CD8-positive, alpha-beta memory T cell (primary cell): ENCODE measurements at regions not wholly inside any gene's neighbourhood (a gene's known extent, or its start where the extent isn't known, plus 50 kb on each side); places are given as distances from the start of the nearest gene placed in this dataset.
"Not testable (repeated sequence)": the region's sequence is repeated elsewhere in the genome, so short reads cannot be mapped to it uniquely, and the experiment has no call there.

Source experiments
- CTCF ChIA-PET: fragments of 350-600 bp; sonication (Branson Sonifier 250); formaldehyde crosslinking; loops from one replicate; lab custom pipeline; 2021; ENCODE audit warnings: antibody characterized with exemption; lab: Charles Lee
- POLR2A ChIA-PET: fragments of 350-600 bp; sonication (Branson Sonifier 250); formaldehyde crosslinking; loops from one replicate; lab custom pipeline; 2021; ENCODE audit warnings: antibody characterized with exemption; lab: Charles Lee
- DNase-seq, 5 donors: peaks; one replicate each; pipeline versions ENCODE4 v3.0.0 to v3.0.0-alpha.2; 2020 to 2022; ENCODE audit warnings: mixed read lengths in 1 of 5
- H3K27ac ChIP-seq: one replicate; pipeline ENCODE4 v1.7.0; 2013; ENCODE audit warnings: low read depth, mild to moderate bottlenecking, low read length, moderate library complexity
- H3K27me3 ChIP-seq: 2 replicates; pipeline ENCODE4 v1.7.0; 2013; ENCODE audit warnings: low read length, mild to moderate bottlenecking; ENCODE audit not compliant: insufficient read depth, poor library complexity, severe bottlenecking
- H3K36me3 ChIP-seq: 2 replicates; pipeline ENCODE4 v1.7.0; 2013; ENCODE audit warnings: mild to moderate bottlenecking, low read length, moderate library complexity; ENCODE audit not compliant: insufficient read depth
- H3K4me1 ChIP-seq: 2 replicates; pipeline ENCODE4 v1.7.0; 2013; ENCODE audit warnings: mild to moderate bottlenecking, low read length, moderate library complexity; ENCODE audit not compliant: insufficient read depth
- H3K4me3 ChIP-seq: 2 replicates; pipeline ENCODE4 v1.7.0; 2013; ENCODE audit warnings: mild to moderate bottlenecking, low read length
- H3K9me3 ChIP-seq: 2 replicates; pipeline ENCODE4 v1.7.0; 2013; ENCODE audit warnings: mild to moderate bottlenecking, low read length
- H3K27ac Mint-ChIP-seq, 8 donors: one replicate each; pipeline ENCODE4 v1.8.0; 2020 to 2021; ENCODE audit warnings: mixed read lengths in 8 of 8, mild to moderate bottlenecking in 6 of 8, inconsistent platforms in 3 of 8, moderate library complexity in 3 of 8
- H3K27me3 Mint-ChIP-seq, 2 donors: one replicate each; pipeline ENCODE4 v1.8.0; 2020 to 2021; ENCODE audit warnings: mixed read lengths in 2 of 2, mild to moderate bottlenecking in 1 of 2, moderate library complexity in 1 of 2
- H3K36me3 Mint-ChIP-seq, 3 donors: one replicate each; pipeline ENCODE4 v1.8.0; 2020 to 2021; ENCODE audit warnings: mixed read lengths in 3 of 3, inconsistent platforms in 1 of 3, mild to moderate bottlenecking in 1 of 3
- H3K4me1 Mint-ChIP-seq, 3 donors: one replicate each; pipeline ENCODE4 v1.8.0; 2020 to 2021; ENCODE audit warnings: mixed read lengths in 3 of 3, inconsistent platforms in 1 of 3, mild to moderate bottlenecking in 1 of 3
- H3K4me3 Mint-ChIP-seq, 7 donors: one replicate each; pipeline ENCODE4 v1.8.0; 2020 to 2021; ENCODE audit warnings: mixed read lengths in 7 of 7, mild to moderate bottlenecking in 6 of 7, moderate library complexity in 4 of 7, inconsistent platforms in 2 of 7
- H3K9me3 Mint-ChIP-seq, 5 donors: one replicate each; pipeline ENCODE4 v1.8.0; 2020 to 2022; ENCODE audit warnings: mixed read lengths in 5 of 5, mild to moderate bottlenecking in 3 of 5, moderate library complexity in 2 of 5, inconsistent platforms in 1 of 5

DNA sequence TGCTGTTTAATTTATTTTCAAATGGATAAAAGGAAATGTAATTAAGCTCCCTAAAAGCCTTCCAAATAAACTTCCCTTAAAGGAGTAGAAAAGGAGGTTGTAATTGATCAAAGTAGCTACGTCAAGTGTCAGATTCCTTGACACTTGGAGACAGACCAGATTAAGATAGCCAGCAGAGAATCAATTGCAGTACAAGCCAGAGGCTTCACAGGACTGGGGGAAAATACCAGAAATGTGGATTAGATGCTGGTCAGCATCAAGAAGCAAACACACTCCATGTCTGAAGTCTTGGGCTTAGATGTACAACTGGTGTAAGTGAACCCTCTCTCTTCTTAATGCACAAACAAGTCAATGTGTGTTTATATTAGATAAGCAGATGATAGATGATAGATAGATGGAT lies 184.9 kb upstream of the TAS2R1 start:
- no peaks in the 10 kb centered on the region for H3K36me3 ChIP-seq
- POLR2A ChIA-PET = no interaction called here
- no peaks in the 10 kb centered on the region for H3K27me3 Mint-ChIP-seq
- peaks cover 0 to 10% (median 5%) of the 10 kb centered on the region in 5 donors for H3K9me3 Mint-ChIP-seq
- H3K4me3 Mint-ChIP-seq = no peak overlapping the region
- no peak overlapping the region for H3K27ac Mint-ChIP-seq
- no peak overlapping the region for H3K27ac ChIP-seq
- DNase-seq = no peak
- no peak overlapping the region for H3K4me3 ChIP-seq
- CTCF ChIA-PET = no interaction called here
- H3K4me1 Mint-ChIP-seq = no peaks in the 10 kb centered on the region
- no peaks in the 10 kb centered on the region for H3K27me3 ChIP-seq
- no peaks in the 10 kb centered on the region for H3K36me3 Mint-ChIP-seq
- no peaks in the 10 kb centered on the region for H3K4me1 ChIP-seq
- H3K9me3 ChIP-seq = no peaks in the 10 kb centered on the region

DNA sequence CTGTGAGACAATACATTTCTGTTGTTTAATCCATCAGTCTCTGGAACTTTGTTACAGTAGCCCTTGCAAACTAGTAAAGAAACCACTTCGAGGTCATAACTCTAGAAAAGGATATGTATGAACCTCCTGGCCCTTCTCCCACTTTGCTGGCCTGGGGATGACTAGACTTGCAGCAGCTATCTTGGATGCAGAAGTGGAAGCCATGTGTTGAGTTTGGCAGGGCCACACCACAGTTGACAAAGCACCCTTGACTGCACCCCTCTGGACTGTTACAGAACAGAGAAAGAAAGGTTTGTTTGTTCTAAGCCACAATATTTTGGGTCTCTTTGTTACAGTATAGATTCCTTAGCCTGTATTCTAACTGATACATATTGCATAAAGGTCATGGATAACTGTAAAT lies 183.2 kb upstream of the TAS2R1 start:
- Mint-ChIP-seq H3K36me3 (no peaks in the 10 kb centered on the region), H3K9me3 (peaks cover 0 to 13% (median 9%) of the 10 kb centered on the region in 5 donors), H3K27me3 (no peaks in the 10 kb centered on the region), H3K4me1 (no peaks in the 10 kb centered on the region), H3K4me3 (no peak overlapping the region), H3K27ac (no peak overlapping the region)
- no peak for DNase-seq
- Histone ChIP-seq H3K36me3 (no peaks in the 10 kb centered on the region), H3K27me3 (no peaks in the 10 kb centered on the region), H3K27ac (no peak overlapping the region), H3K9me3 (no peaks in the 10 kb centered on the region), H3K4me3 (no peak overlapping the region), H3K4me1 (no peaks in the 10 kb centered on the region)
- POLR2A ChIA-PET = no interaction called here
- CTCF ChIA-PET = no interaction called here

DNA sequence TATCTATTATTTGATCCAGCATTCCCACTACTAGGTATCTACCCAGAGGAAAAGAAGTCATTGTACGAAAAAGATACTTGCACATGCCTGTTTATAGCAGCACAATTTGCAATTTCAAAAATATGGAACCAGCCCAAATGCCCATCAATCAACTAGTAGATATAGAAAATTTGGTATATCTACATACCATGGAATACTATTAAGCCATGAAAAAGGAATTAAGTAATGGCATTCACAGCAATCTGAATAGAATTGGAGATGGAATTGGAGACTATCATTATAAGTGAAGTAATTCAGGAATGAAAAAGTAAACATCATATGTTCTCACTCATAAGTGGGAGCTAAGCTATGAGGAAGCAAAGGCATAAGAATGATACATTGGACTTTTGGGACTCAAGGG lies 177.2 kb upstream of the TAS2R1 start:
- H3K9me3 ChIP-seq, H3K27me3 ChIP-seq, H3K36me3 ChIP-seq, H3K4me3 Mint-ChIP-seq, H3K36me3 Mint-ChIP-seq, POLR2A ChIA-PET, H3K27ac ChIP-seq, H3K27ac Mint-ChIP-seq, H3K4me3 ChIP-seq, H3K4me1 ChIP-seq, DNase-seq, CTCF ChIA-PET, H3K4me1 Mint-ChIP-seq, H3K27me3 Mint-ChIP-seq: not testable (repeated sequence)
- peaks cover 2 to 32% (median 9%) of the 10 kb centered on the region in 5 donors for H3K9me3 Mint-ChIP-seq

DNA sequence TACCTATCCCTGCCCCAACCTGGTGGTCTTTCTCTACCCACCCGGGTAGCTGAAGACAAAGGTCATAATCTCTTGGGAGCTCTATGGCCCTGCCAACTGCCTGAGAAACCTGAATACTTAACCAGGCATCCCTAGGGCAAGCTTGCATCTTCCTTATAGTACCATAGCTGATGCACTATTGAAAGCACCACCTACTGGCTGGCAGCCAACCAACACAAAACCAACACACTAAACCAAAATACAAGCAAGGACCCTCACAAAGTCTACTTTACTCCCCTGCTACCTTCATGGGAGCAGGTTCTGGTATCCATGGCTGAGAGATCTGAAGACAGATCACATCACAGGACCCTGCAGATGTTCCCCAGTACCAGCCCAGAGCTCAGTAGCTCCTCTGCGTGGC lies 171.8 kb upstream of the TAS2R1 start:
- H3K27me3 ChIP-seq = no peaks in the 10 kb centered on the region
- H3K27me3 Mint-ChIP-seq = no peaks in the 10 kb centered on the region
- POLR2A ChIA-PET = no interaction called here
- CTCF ChIA-PET = no interaction called here
- H3K4me3 ChIP-seq = no peak overlapping the region
- H3K27ac ChIP-seq = no peak overlapping the region
- no peaks in the 10 kb centered on the region for H3K4me1 Mint-ChIP-seq
- no peak for DNase-seq
- H3K9me3 Mint-ChIP-seq = peaks cover 1 to 18% (median 7%) of the 10 kb centered on the region in 5 donors
- H3K9me3 ChIP-seq = no peaks in the 10 kb centered on the region
- no peak overlapping the region for H3K27ac Mint-ChIP-seq
- no peaks in the 10 kb centered on the region for H3K4me1 ChIP-seq
- no peak overlapping the region for H3K4me3 Mint-ChIP-seq
- no peaks in the 10 kb centered on the region for H3K36me3 Mint-ChIP-seq
- H3K36me3 ChIP-seq = no peaks in the 10 kb centered on the region

DNA sequence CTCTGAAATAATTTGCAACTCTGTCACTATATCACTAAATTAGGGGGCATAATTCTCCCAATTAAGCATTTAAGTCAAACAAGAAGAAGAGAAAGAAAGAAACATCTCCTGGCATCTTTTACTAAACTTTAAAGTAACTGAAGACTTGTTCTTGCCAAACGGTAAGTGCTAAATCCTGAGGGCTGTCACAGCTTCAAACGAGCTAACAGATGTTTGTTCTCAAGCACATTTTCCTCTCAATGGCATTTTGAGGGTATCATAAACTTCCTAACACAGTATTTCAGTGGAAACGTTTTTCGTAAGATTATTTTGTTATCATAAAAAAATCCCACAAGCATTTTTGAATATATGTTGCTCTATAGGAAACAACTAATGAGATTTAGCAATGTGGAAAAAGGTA lies 169.5 kb upstream of the TAS2R1 start:
- Histone ChIP-seq H3K4me3 (no peak overlapping the region), H3K27me3 (no peaks in the 10 kb centered on the region), H3K36me3 (no peaks in the 10 kb centered on the region), H3K9me3 (no peaks in the 10 kb centered on the region), H3K4me1 (no peaks in the 10 kb centered on the region), H3K27ac (no peak overlapping the region)
- no peak overlapping the region for H3K4me3 Mint-ChIP-seq
- H3K27ac Mint-ChIP-seq = no peak overlapping the region
- DNase-seq = no peak
- H3K27me3 Mint-ChIP-seq = no peaks in the 10 kb centered on the region
- H3K36me3 Mint-ChIP-seq = no peaks in the 10 kb centered on the region
- H3K4me1 Mint-ChIP-seq = no peaks in the 10 kb centered on the region
- ChIA-PET CTCF (no interaction called here), POLR2A (no interaction called here)
- peaks cover 2 to 10% (median 8%) of the 10 kb centered on the region in 5 donors for H3K9me3 Mint-ChIP-seq

DNA sequence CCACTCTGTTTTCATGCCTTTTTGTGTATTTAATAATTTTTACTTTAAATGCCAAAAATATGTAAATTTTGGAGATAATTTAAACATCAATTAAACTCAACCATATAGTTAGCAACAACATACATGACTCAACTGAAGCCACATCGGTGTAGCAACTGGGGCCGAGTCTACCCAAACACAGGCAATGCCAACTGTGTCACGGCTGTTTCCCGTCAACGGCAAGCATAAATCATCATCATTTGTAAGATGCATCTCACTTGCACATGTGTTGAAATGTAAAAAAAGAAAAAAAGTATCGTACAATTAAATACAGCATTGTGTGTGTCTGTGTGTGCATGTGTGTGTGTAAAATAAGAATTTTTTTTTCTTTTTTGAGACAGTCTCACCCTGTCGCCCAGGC lies 160.1 kb upstream of the TAS2R1 start:
- POLR2A ChIA-PET = no interaction called here
- Mint-ChIP-seq H3K36me3 (no peaks in the 10 kb centered on the region), H3K27ac (no peak overlapping the region), H3K9me3 (peaks cover 0 to 11% (median 2%) of the 10 kb centered on the region in 5 donors), H3K4me1 (no peaks in the 10 kb centered on the region), H3K4me3 (no peak overlapping the region), H3K27me3 (no peaks in the 10 kb centered on the region)
- Histone ChIP-seq H3K9me3 (no peaks in the 10 kb centered on the region), H3K4me1 (no peaks in the 10 kb centered on the region), H3K27me3 (no peaks in the 10 kb centered on the region), H3K36me3 (no peaks in the 10 kb centered on the region), H3K27ac (no peak overlapping the region), H3K4me3 (no peak overlapping the region)
- no peak for DNase-seq
- CTCF ChIA-PET = no interaction called here

DNA sequence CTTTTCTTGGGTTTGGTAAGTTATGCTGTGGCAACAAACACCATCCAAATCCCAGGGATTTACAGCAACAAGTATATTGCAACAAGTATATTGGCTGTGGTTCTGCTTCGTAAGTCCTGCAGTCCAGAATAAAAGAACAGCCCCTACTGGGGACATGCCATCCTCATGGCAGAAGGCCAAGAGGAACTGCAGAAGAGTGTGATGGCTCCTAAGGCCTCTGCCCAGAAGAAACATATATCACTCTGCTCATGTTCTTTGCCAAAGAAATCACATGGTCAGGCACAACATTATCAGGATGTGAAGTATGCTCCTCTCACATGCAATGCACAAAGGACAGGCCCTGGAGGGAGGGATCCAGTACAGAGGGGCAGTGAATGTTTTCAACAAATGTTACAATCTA lies 159.6 kb upstream of the TAS2R1 start:
- no peak overlapping the region for H3K4me3 Mint-ChIP-seq
- Histone ChIP-seq H3K4me1 (no peaks in the 10 kb centered on the region), H3K27ac (no peak overlapping the region), H3K27me3 (no peaks in the 10 kb centered on the region), H3K4me3 (no peak overlapping the region), H3K36me3 (no peaks in the 10 kb centered on the region), H3K9me3 (no peaks in the 10 kb centered on the region)
- no peak overlapping the region for H3K27ac Mint-ChIP-seq
- no peak for DNase-seq
- CTCF ChIA-PET = no interaction called here
- no peaks in the 10 kb centered on the region for H3K4me1 Mint-ChIP-seq
- peaks cover 0 to 11% (median 2%) of the 10 kb centered on the region in 5 donors for H3K9me3 Mint-ChIP-seq
- no peaks in the 10 kb centered on the region for H3K36me3 Mint-ChIP-seq
- POLR2A ChIA-PET = no interaction called here
- no peaks in the 10 kb centered on the region for H3K27me3 Mint-ChIP-seq

DNA sequence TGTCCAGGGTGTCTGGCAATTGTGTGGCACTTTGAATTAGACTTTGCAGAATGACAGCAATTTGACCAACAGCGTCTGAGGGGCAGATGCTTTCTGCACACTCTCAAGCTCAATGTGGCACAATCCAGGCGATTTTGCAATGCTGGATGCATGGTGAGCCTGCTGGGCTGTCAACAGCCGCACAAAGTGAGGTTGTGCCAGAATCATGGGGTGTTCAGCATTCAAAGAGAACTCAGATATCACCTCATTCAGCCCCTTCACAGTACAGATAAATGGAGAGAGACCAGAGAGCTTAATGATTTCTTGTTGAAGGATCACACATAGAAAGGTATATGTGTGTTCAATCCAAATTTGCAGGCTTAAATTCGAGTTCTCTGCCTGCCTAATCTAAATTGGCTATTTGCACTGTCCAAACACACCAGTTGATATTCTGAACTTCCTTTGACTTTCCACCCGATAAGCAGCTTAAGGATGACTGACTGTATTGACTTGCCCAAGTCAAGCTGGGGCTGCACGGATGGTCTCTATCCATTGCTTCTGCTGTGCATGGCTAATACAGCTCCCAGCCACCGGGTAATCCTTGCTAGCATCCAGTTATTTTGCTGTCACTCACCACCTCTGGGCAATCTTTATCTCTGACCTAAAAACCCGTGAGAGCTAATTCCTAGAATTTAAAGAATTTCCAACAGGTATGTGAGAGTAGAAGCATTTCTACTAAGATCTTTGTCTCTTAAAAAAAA lies 157.9 kb upstream of the TAS2R1 start:
- Mint-ChIP-seq H3K27me3 (peaks cover 0 to 2% of the 10 kb centered on the region in 2 donors), H3K27ac (no peak overlapping the region), H3K4me3 (no peak overlapping the region), H3K4me1 (no peaks in the 10 kb centered on the region), H3K9me3 (peaks cover 0 to 13% (median 5%) of the 10 kb centered on the region in 5 donors), H3K36me3 (no peaks in the 10 kb centered on the region)
- ChIA-PET POLR2A (no interaction called here), CTCF (no interaction called here)
- H3K27ac ChIP-seq = no peak overlapping the region
- no peak for DNase-seq
- H3K36me3 ChIP-seq = no peaks in the 10 kb centered on the region
- no peaks in the 10 kb centered on the region for H3K9me3 ChIP-seq
- no peak overlapping the region for H3K4me3 ChIP-seq
- H3K4me1 ChIP-seq = no peaks in the 10 kb centered on the region
- H3K27me3 ChIP-seq = no peaks in the 10 kb centered on the region
